GM23248 (cell line): ENCODE measurements at regions not wholly inside any gene's neighbourhood (a gene's known extent, or its start where the extent isn't known, plus 50 kb on each side); places are given as distances from the start of the nearest gene placed in this dataset.

Experiments
- EZH2 ChIP-seq: fragments of 200-600 bp; sonication (generic); IDR thresholded peaks from 2 replicates; pipeline ENCODE4 v1.6.1; 2018; ENCODE audit warnings: antibody characterized with exemption, mild to moderate bottlenecking; ENCODE audit not compliant: insufficient read depth, poor library complexity, severe bottlenecking
- EZH2phosphoT487 ChIP-seq: fragments of 200-600 bp; sonication (generic); IDR thresholded peaks from 2 replicates; pipeline ENCODE4 v1.6.1; 2018; ENCODE audit warnings: antibody characterized with exemption, moderate library complexity, mild to moderate bottlenecking, low read depth; ENCODE audit not compliant: insufficient read depth

GRCh38 chr2:145066151-145066661 lies 546.3 kb upstream of the ZEB2 start:
- no peak for TF ChIP-seq EZH2
- no peak for TF ChIP-seq EZH2phosphoT487
